HG03342 (cell line): ENCODE measurements at regions not wholly inside any gene's neighbourhood (a gene's known extent, or its start where the extent isn't known, plus 50 kb on each side); places are given as distances from the start of the nearest gene placed in this dataset.

ENCODE experiments used
- ATAC-seq: cut with Tn5 transposase; IDR thresholded peaks from one replicate; pipeline ENCODE4 v1.9.1; 2021; ENCODE audit warnings: mild to moderate bottlenecking, moderate library complexity; ENCODE audit not compliant: unreplicated experiment

DNA sequence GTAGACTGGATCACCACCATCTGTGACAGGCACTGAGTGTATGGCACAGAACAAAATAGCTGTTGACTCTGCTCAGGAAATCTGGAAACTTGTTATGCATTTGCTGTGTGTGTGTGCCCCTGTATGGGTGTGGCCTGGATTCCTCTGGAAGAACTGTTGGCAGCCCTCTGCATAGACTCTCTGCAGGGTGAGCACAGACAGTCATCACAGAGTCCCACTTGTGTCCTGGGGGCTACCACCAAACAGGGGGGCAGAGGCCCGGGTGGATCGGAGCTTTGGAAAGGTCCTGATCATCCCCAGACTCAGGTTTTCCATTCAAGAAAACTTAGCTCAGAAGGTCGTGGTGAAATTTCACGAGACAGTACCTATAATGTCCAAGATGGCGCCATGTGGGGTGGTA, 258.6 kb downstream of the SOX11 start:
- no peak for ATAC-seq

DNA sequence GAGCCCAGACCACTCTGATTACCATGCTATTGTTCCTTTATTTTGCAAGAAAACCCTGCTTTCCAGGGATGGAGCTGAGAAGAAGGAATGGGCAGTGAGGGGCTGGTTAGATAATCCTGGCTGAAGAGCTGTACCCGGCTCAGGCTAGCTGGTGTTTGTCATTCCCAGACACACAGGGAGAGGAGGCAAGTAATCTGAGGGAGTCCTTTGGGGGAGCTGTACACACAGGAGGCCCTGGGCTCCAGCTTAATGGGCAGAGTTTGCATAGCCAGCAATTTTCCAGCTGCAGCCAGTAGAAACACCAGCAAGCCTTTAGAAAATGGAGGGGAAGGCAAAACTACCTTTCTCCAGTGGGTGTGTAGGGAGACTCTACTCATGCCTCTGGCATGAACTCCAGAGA, 259.3 kb downstream of the SOX11 start:
- ATAC-seq = no peak

DNA sequence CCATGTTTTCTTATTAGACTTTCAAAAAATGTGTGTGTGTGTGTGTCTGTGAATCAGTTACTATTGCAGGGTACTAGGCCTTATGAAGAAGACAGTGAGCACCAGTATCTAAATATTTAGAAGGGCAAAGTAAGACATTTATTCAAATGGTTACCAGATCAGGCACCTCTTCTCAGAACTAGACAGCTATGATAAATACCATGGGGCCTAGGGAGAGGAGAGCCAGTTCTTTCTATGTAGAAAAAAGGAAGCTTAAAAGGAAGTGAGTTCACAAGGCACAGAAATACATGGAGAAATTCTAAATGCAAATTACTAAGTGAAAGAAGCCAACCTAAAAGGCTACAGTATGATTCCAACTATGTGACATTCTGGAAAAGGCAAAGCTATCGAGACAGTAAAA, 261.3 kb downstream of the SOX11 start:
- ATAC-seq = no peak

DNA sequence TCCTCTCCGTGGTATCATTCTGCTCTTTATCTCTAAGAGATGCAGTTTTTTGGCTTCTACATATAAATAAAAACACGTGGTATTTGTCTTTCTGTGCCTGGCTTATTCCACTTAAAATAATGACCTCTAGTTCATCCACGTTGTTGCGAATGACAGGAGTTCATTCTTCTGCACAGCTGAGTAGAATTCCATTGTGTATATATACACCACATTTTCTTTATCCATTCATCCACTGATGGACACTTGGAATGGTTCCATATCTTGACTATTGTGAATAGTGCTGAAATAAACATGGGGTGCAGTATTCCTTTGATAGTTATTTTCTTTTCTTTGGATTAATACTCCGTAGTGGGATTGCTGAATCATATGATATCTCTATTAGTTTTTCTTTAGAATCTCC, 262.3 kb downstream of the SOX11 start:
- ATAC-seq = no peak

DNA sequence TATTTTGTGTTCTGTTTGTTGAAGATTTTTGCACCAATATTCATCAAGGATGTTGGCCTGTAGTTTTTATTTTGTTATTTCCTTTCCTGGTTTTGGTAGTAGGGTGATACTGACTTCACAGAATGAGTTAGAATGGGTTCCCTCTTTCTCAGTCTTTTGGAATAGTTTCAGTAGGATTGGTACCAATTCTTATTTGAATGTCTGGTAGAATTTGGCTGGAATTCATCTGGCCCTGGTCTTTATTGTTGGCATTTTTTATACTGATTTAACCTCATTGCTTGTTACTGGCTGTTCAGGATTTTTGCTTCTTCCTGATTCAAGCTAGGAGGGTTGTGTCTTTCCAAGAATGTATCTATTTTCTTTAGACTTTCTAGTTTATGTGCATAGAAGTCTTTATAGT, 263.7 kb downstream of the SOX11 start:
- no peak for ATAC-seq

DNA sequence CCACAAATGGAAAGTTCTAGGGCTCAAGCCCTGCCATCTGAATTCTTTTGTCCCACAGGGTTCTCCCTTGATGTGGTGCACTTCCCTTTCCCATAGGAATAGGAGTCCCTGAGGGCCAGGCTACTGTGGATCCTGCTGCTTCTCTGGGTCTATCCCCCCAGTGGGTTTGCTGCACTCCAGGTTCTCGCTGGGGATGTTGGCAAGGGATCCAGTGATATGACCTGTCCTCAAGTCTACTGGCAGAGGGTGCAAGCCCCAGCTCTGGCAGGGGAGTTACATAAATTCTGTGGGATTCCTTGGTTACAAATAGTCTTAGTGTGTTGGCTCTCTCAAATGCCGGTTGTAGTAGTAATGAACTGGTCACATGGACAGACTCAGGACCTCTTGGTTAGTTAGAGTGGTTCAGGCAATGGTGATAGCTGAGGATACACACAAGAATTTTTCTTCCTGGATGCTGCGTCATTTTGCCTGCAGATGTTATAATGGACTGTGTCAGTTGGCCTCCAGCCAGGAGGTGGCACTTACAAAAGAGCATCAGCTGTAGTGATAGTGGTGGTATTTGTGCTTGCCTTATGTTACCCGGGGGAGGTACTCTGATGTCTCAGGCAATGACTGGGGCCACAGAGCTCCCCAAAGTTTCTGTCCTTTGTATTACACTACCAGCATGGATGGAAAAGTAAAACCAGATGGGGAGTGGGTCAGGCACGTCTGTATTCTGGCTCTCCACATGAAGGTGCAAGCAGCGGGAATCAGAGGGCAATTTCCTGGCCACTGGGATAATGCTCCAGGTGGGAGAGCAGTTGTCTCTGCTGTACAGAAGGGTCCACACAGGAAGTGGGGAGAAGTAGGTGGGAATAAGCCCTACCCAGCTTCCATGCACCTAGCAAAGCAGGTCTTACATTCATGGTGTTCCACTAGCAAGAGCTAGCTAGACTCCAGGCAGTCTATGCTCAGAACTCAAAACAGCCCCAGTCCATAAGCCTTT, 267.9 kb downstream of the SOX11 start:
- ATAC-seq = no peak

DNA sequence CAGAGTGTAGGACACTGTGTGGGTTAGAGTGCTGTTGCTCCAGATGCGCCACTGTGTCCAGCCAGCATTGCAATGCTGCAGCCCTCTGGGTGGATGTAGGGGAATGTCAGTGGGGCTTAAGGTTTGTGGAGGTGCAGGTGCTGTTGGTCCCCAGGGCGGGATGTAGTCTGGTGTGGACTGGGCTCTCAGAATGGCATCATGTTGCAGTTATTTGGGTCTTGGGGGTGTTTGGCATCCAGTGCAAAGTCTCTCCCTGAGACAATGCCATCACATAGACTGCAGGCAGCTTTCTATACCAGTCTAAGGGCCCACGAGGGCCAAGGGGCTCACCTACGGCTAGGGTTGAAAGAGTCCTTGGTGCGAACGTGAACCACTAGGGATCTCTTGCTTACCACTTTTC, 275.3 kb downstream of the SOX11 start:
- ATAC-seq = no peak

DNA sequence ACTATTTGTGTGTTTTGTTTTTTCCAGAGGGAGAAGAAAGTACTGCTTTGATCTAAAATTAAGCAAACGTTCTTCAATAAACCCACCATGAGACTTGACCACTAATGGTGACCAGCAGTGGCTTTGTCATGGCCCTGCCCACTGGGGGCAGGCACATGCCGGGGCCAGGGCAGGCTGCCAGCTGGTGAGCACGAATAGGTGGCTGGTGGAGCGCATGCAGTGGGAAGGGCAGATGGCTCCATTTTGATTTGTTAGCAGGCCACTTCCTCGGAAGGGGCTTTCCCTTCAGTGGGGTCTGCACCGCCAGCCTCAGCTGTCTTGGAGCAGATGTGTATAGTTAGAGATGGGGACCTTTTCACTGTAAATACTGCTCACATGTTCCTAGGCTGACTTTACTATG, 277.1 kb downstream of the SOX11 start:
- ATAC-seq = no peak

DNA sequence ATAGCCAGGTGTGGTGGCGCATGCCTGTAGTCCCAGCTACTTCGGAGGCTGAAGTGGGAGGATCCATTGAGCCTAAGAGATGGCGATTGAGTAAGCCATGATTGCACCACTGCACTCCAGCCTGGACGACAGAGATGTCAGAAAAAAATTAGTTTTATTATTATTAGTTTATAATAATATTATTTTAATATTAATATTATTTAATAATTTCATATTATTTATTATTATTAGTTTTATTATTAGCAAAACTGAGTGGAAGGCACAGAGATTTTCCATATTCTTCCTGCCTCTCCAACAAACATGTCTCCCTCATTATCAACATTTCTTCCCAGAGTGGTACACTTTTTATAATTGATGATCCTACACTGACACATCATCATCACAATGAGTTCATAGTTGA, 278.2 kb downstream of the SOX11 start:
- ATAC-seq = no peak

DNA sequence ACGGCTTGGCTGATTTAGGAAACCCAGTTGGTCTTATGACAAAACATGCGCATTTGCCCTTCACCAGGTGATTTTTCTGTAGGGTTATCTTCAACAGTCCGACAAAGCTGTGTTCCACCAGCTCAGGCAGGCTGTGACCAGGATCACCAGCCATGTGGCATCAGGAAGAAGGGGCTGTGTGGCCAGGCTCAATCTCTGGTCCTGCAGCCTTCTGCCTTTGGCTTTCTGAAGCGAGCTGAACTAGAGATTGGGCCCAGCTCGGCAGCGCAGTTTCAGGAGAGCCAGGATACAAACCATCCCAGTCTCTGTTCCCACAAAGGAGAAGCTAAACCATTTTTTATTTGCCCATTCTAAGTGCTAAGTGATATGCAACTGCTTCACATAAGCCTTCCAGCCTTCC, 282.3 kb downstream of the SOX11 start:
- no peak for ATAC-seq

DNA sequence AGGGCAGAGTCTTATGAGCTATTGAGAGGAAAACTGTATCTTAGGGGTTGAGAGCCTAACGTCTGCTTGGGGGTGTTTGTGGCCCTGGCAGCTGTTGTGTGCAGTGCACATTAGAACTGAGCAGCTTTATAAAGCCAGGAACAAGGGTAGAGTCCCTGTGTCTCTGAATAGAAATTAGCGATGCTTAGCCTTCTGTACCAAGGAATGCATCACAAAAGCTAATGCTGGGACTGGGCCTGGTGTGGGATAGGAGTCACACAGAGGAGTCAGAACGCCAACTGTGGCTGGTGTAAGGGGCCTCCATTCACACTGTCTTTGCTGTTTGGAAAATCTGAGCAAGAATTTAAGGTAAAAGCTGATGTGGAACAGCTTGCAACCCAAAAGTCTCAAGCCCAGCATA, 283.2 kb downstream of the SOX11 start:
- ATAC-seq = no peak

DNA sequence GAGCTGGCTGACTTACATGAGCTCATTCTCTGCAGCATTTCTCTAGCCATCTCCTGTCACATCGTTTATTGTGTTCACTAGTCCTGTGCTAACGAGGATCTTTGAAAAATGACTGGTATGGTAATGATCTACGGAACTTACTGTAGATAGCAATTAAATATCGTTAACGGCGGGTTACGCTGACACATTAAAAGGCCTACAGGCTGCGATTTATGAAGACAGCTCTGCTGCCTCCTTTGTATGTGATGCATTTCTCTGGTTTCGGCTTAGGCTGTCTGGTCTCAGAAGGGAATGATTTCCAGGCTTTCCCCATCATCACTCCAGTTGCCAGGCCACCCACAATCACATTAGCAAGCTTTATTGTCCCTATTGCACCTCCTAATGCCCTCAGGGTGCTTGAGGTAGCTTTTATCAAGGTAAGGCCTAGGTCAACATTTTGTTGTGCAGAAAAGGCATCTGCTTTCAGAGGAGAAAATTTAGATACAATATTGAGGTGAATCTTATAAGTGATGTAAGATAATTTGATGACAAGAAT, 284.4 kb downstream of the SOX11 start:
- no peak for ATAC-seq

DNA sequence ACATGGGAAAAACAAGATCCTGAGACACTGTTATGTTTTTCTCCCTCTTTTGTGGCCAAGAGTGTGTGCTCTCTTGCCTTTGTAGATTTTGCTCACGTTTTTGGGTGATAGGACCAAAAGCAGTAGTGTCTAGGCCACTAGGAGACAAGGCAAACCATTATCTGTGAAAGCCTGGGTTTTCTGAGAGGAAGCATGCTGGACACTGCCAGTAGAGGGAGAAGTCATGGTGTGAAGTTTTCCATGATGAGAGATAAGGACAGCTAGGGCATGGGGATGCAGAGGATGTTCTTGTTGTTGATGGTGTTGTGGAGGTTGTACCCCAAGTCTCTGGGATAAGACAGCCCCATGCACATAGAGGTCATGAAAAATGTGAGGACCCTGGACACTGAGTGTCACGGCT, 285.3 kb downstream of the SOX11 start:
- no peak for ATAC-seq

DNA sequence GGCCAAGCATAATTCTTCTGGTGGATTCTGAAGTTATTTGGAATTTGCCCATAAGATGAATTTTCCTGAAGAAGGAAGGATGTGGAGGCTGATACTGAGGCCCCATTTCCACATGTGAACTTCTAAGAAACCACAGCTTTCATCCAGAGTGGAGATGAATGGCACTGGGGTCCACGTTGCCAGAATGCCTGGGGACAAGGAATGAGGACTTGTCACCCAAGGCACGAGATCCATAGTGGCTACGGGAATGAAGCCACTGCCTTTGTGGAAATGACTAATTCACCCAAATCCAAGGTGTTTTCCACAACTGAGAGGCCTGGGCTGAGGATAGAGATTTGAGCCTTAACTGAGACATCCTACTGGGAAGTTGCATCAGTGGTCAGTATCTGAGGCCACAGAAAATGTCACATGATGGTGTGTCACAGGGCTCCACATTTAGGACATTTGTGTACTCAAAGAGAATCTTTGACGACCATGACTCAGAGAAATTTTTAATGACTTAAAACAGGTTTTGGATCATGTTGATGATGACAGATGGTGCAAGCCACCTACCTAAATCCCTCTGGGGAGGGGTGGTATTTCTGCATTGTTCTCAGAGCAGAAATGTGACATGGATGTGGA, 286.1 kb downstream of the SOX11 start:
- no peak for ATAC-seq

DNA sequence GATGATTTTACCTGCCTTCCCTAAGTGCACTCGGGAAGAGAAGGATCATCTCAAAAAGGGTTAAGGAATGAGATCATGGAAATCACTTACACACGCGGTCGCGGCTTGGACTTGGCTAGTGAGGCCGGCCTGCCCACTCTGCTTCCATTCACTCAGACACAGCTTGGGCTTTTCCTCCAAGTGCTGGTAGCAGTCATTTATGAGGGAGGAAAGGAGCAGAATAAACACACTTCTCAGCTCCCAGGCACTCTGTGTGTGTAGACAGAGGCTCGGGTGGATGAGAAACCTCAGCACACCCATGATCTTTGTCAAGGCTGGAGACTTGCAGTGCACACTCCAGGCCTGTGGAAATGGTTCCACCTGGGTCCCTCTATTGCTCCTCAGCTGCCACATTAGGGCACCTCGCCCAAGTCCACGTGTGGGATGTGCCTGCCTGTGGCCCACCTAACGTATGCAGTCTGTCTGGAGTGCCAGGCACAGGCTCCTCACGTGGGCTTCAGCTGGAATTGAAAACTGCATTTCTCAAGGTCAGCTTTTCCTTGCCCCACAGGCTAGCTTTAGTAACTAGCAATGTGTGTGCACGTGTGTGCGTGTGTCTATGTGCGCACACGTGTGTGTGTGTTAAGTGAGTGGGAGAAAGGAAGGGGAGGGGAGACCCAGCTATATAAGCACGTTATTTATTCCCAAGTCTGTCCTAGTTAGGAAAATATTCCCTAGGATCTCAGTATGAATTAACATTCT, 288.4 kb downstream of the SOX11 start:
- no peak for ATAC-seq

DNA sequence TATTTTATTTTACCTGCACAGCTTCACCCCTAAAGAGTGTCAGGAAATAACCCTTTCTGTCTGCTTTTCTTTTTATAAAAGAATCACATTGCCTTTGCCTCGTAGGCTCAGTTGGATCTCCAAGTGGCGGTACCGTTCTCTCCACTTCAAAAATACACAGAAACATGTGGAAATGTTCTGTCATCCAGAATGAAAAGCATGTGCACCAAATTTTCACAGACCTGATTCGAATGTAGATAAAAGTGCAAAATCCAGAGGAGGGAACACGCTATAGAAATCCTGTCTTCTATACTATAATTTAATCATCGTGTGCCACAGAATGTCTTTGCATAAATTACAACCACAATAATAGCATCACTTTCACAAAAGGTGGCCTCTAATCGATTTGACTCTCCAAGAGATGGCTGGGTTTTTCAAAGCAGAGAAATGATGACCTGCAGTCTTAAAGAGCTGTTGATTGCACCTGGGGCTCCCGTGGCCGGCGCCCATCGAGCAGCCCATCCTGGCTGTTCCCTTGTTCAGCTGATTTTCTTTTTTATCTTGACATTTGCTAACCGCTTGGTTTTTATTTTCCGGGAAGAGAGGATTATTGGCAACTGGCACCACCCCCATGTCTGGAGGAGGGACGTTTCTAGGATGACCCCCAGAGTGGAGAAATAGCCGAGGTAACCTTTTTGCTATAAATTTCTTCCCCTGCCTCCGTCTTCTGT, 290.2 kb downstream of the SOX11 start:
- no peak for ATAC-seq

DNA sequence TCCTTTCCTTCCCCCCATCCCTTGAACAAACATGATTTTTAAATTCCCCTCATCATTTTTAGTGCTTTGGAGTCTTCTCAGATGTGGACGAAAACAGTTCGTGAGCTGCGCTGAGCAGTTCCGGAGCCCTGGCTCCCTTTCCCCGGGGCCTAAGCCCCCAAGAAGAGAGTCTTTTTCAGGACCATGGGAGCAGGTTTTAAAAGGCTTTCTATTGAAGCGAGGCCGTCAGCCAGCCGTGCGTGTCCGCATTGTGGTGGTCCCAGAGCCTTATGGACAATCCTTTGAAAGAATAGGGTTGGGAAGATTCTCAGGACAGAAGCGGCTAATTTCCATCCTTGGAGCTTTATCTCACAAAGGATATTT, 290.7 kb downstream of the SOX11 start:
- ATAC-seq = no peak

DNA sequence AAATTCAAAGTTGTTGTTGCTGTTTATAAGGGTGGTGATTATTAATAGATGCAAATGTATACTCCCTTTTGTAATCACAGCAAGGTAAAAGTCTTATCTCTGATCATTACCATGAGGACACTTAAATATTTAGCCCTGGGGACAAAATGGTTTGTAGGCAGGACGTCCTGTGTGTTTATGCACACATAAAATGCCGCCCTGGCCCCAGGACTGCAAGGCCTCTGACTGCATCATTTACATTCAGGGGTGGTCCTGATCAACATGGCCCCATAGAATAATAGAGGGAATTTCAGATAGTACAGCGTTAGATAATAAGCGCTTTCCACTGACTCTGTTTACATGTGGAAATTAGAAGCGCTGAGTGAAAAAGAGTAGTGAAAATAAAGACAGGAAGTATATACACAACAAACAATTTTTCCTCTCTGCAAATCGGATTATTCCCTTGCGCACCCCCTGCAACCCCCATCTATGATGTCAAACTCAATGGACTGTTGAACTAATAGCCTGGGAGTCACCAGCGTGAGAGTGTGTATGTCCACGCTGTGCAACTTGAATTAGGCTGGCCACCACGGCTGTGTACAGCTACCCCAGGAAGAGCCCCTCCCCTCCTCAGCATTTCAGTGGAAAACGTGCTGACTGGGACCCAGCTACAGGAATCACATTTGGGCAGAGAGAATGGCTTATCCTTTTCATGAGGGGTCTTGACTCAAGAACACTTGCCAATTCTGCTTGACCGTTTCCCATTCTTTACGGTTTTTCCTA, 291.5 kb downstream of the SOX11 start:
- ATAC-seq = no peak

DNA sequence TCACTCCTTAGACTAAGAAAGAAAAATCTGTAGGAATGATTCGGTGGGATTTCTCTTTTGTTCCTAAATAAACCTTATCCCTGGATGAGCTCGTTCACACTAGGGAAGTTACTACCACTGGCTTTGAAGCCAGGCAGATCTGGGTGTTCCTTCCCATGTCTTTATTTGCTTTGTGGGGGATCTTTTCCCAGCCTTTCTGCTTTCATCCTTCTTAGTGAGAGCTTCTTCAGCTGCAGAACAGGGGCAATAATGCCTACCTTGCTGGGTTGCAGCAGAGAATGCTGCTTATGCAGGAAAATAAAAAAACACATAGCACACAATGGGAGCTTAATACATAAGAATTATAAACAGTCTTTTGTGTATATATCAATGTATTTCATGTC, 292.1 kb downstream of the SOX11 start:
- ATAC-seq = no peak

DNA sequence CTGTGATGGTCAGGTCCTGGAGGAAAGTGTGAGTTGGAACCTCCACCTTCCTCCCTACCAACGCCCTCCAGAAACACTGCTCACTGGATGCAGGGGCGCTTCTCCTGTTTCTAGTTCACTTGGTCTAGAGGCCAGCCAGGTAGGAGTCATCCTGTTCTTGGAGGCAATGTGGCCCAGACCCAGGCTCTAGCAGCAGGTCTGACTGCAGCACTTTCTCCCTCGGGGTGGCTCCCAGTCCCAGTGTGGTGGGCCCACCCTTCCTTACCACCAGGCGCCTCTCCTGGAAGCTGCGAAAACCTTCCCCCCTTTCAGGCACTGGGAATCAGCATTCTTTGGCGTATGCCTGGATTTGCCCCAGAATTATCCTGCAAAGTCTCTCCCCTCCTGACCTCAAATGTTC, 292.8 kb downstream of the SOX11 start:
- no peak for ATAC-seq
